ENCODE measurements at regions not wholly inside any gene's neighbourhood (a gene's known extent, or its start where the extent isn't known, plus 50 kb on each side); places are given as distances from the start of the nearest gene placed in this dataset.

GRCh38 chr7:125845686-125846085, 916.1 kb upstream of the POT1 start:
- POLR2A ChIA-PET: no interaction called here
- in situ Hi-C loops (cut with MboI) (no loop called here), intact Hi-C loops (cut with micrococcal nuclease) (no loop called here)
- FAIRE-seq: no peak
- no TSS peak for BruUV-seq (replicated peaks)
- no peak overlapping the region for H3K27ac ChIP-seq (ENCODE audit: extremely low read depth, low read depth, low read length)
- no peaks in the 10 kb centered on the region for H3K4me1 ChIP-seq (replicated peaks in 1 of 2; ENCODE audit: control insufficient read depth in 2 of 2, insufficient read depth in 2 of 2, low read length in 2 of 2)
- H3K79me2 ChIP-seq (ENCODE audit: control insufficient read depth, insufficient read depth, low read length): no peaks in the 10 kb centered on the region
- no peak overlapping the region for H3K4me2 ChIP-seq (ENCODE audit: insufficient read depth, low read length)
- TF ChIP-seq HDAC2 (IDR thresholded peaks at IDR 0.05): no peak
- TF ChIP-seq FOXK1 (CRISPR knock-in tag; IDR thresholded peaks at IDR 0.05; ENCODE audit: borderline replicate concordance): no peak
- TF ChIP-seq MCM2 (IDR thresholded peaks at IDR 0.05; ENCODE audit: low read depth): no peak
- no peak for TF ChIP-seq ZBTB33 (CRISPR knock-in tag; IDR thresholded peaks at IDR 0.05)
- no peak for TF ChIP-seq TAF1 (IDR thresholded peaks at IDR 0.05; ENCODE audit: control insufficient read depth, extremely low read depth, insufficient read depth, low read length, severe bottlenecking)
- no peak for TF ChIP-seq CHD4 (IDR thresholded peaks at IDR 0.05; ENCODE audit: insufficient read depth, insufficient replicate concordance, low read depth, low read length, poor library complexity, severe bottlenecking)
- H4K20me1 ChIP-seq (replicated peaks; ENCODE audit: control insufficient read depth, insufficient read depth, low read length): no peaks in the 10 kb centered on the region
- H3K9ac ChIP-seq (ENCODE audit: insufficient read depth in 1 of 2, low read depth in 2 of 2, low read length in 2 of 2): no peak overlapping the region
- no peak for DNase-seq (ENCODE audit: extremely low read depth in 1 of 4, low spot score in 3 of 4)
- no peaks in the 10 kb centered on the region for H3K27me3 ChIP-seq (ENCODE audit: control insufficient read depth in 2 of 2, insufficient read depth in 2 of 2, low read length in 2 of 2)
- CTCF ChIA-PET (ENCODE audit: low intra/inter-chr PET ratio): no interaction called here
- H3K4me3 ChIP-seq: no peak overlapping the region
- WGBS (ENCODE audit: insufficient coverage, low coverage, missing lambda C conversion rate): 0% methylated on average over 1 of the region's 1 CpG
- H3K9me3 ChIP-seq (replicated peaks; ENCODE audit: control insufficient read depth, insufficient read depth, low read depth, low read length): no peaks in the 10 kb centered on the region
- no peaks in the 10 kb centered on the region for H3K36me3 ChIP-seq (ENCODE audit: control insufficient read depth, insufficient read depth, low read length)
- no peak overlapping the region for H2AFZ ChIP-seq (ENCODE audit: low read depth, low read length)
- H3K9me1 ChIP-seq (ENCODE audit: control insufficient read depth, insufficient read depth, low read length): no peaks in the 10 kb centered on the region
- no peak for ATAC-seq
